Left lung (tissue), 4 donors: ENCODE measurements at regions not wholly inside any gene's neighbourhood (a gene's known extent, or its start where the extent isn't known, plus 50 kb on each side); places are given as distances from the start of the nearest gene placed in this dataset.

Experiments used
- ATAC-seq: fragments of 200-7000 bp; cut with Tn5 transposase; one replicate; pipeline ENCODE4 v1.9.1; 2020; ENCODE audit warnings: moderate library complexity
- DNase-seq, 4 donors: peaks; one replicate each; pipeline ENCODE4 v3.0.0-alpha.2; 2013 to 2020
- H3K27ac ChIP-seq, 2 donors: fragments of 200-600 bp; sonication (generic) in 1 of 2; one replicate each; pipeline versions ENCODE4 v1.5.0 to v1.8.0; 2020 to 2021
- H3K27me3 ChIP-seq, 2 donors: fragments of 200-600 bp; sonication (generic) in 1 of 2; one replicate each; pipeline versions ENCODE4 v1.5.0 to v1.8.0; 2020 to 2021
- H3K36me3 ChIP-seq, 2 donors: fragments of 200-600 bp; sonication (generic) in 1 of 2; one replicate each; pipeline versions ENCODE4 v1.5.0 to v1.8.0; 2020 to 2021
- H3K4me1 ChIP-seq, 2 donors: fragments of 200-600 bp; one replicate each; pipeline ENCODE4 v1.8.0; 2021
- H3K4me3 ChIP-seq, 2 donors: fragments of 200-600 bp; sonication (generic) in 1 of 2; one replicate each; pipeline versions ENCODE4 v1.5.0 to v1.8.0; 2020 to 2021; ENCODE audit warnings: mild to moderate bottlenecking in 1 of 2
- H3K9me3 ChIP-seq, 2 donors: fragments of 200-600 bp; sonication (generic) in 1 of 2; one replicate each; pipeline versions ENCODE4 v1.5.0 to v1.8.0; 2020 to 2021
- intact Hi-C, 2 donors: fragments of 100-400 bp; cut with DNase I; formaldehyde crosslinking; loops; one replicate each; pipeline versions ENCODE4 v1.11.2 to v1.14.2; 2022
- TF ChIP-seq, protein P1 (sequence below), 2 donors: fragments of 200-600 bp; sonication (generic) in 1 of 2; IDR thresholded peaks; one replicate each; pipeline versions ENCODE4 v1.5.0 to v1.8.0; 2021; ENCODE audit warnings: antibody characterized with exemption in 2 of 2
- donor health status: DM: no; HTN: yes; CAD: no.
- donor health status: DM: no; HTN: no; CAD: no.

- no peaks in the 10 kb centered on the region for H3K36me3 ChIP-seq
- H3K4me1 ChIP-seq = no peaks in the 10 kb centered on the region
- TF ChIP-seq, protein P1, sequence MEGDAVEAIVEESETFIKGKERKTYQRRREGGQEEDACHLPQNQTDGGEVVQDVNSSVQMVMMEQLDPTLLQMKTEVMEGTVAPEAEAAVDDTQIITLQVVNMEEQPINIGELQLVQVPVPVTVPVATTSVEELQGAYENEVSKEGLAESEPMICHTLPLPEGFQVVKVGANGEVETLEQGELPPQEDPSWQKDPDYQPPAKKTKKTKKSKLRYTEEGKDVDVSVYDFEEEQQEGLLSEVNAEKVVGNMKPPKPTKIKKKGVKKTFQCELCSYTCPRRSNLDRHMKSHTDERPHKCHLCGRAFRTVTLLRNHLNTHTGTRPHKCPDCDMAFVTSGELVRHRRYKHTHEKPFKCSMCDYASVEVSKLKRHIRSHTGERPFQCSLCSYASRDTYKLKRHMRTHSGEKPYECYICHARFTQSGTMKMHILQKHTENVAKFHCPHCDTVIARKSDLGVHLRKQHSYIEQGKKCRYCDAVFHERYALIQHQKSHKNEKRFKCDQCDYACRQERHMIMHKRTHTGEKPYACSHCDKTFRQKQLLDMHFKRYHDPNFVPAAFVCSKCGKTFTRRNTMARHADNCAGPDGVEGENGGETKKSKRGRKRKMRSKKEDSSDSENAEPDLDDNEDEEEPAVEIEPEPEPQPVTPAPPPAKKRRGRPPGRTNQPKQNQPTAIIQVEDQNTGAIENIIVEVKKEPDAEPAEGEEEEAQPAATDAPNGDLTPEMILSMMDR (IDR thresholded peaks at IDR 0.05) = no peak
- H3K9me3 ChIP-seq = no peaks in the 10 kb centered on the region
- DNase-seq = no peak
- H3K27ac ChIP-seq = no peak overlapping the region
- H3K27me3 ChIP-seq = no peaks in the 10 kb centered on the region
- no peak for ATAC-seq
- intact Hi-C loops = no loop called here
- H3K4me3 ChIP-seq = no peak overlapping the region
Measured at GRCh38 chr13:86462011-86462410, 662.8 kb upstream of the SLITRK6 start.

GRCh38 chr13:86464193-86464592 lies 665.0 kb upstream of the SLITRK6 start:
- H3K9me3 ChIP-seq = no peaks in the 10 kb centered on the region
- H3K27me3 ChIP-seq = no peaks in the 10 kb centered on the region
- no peaks in the 10 kb centered on the region for H3K4me1 ChIP-seq
- ATAC-seq (no peak), DNase-seq (peak in 1 of 4 donors; percentile 8)
- H3K4me3 ChIP-seq = no peak overlapping the region
- no peak overlapping the region for H3K27ac ChIP-seq
- H3K36me3 ChIP-seq = no peaks in the 10 kb centered on the region
- TF ChIP-seq, protein P1 (IDR thresholded peaks at IDR 0.05) = no peak
- intact Hi-C loops = no loop called here

- intact Hi-C loops = no loop called here
- Histone ChIP-seq H3K27ac (no peak overlapping the region), H3K27me3 (no peaks in the 10 kb centered on the region), H3K9me3 (peaks cover 0 to 2% of the 10 kb centered on the region in 2 donors), H3K36me3 (no peaks in the 10 kb centered on the region), H3K4me3 (no peak overlapping the region), H3K4me1 (no peaks in the 10 kb centered on the region)
- TF ChIP-seq, protein P1 (IDR thresholded peaks at IDR 0.05) = no peak
- ATAC-seq (no peak), DNase-seq (no peak)
Measured at GRCh38 chr13:86474971-86475370, 675.8 kb upstream of the SLITRK6 start.

DNA sequence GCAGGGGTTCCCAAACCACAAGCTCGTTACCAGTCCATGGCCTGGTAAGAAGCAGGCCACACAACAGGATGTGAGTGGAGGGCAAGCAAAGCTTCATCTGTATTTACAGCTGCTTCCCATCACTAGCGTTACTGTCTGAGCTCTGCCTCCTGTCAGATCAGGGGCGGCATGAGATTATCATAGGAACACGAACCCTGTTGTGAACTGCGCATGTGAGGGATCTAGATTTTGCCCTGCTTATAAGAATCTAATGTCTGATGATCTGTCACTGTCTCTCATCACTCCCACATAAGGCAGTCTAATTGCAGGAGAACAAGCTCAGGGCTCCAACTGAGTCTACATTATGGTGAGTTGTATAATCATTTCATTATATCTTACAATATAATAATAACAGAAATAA lies 677.4 kb upstream of the SLITRK6 start:
- TF ChIP-seq, protein P1 (IDR thresholded peaks at IDR 0.05) = no peak

GRCh38 chr13:86486582-86486981 lies 687.4 kb upstream of the SLITRK6 start:
- Histone ChIP-seq H3K4me1 (no peaks in the 10 kb centered on the region), H3K36me3 (no peaks in the 10 kb centered on the region), H3K27me3 (no peaks in the 10 kb centered on the region), H3K27ac (no peak overlapping the region), H3K4me3 (no peak overlapping the region), H3K9me3 (no peaks in the 10 kb centered on the region)
- intact Hi-C loops = no loop called here
- TF ChIP-seq, protein P1 (IDR thresholded peaks at IDR 0.05) = no peak
- DNase-seq (no peak), ATAC-seq (no peak)

More for the DNA sequence above, 677.4 kb upstream of the SLITRK6 start:
- no peaks in the 10 kb centered on the region for H3K36me3 ChIP-seq
- intact Hi-C loops = no loop called here
- no peaks in the 10 kb centered on the region for H3K27me3 ChIP-seq
- H3K4me1 ChIP-seq = no peaks in the 10 kb centered on the region
- peaks cover 0 to 2% of the 10 kb centered on the region in 2 donors for H3K9me3 ChIP-seq
- H3K27ac ChIP-seq = no peak overlapping the region
- DNase-seq (no peak), ATAC-seq (no peak)
- no peak overlapping the region for H3K4me3 ChIP-seq
